H9 (cell line): ENCODE measurements at regions not wholly inside any gene's neighbourhood (a gene's known extent, or its start where the extent isn't known, plus 50 kb on each side); places are given as distances from the start of the nearest gene placed in this dataset.

Source experiments
- DNase-seq: peaks from one replicate; pipeline ENCODE4 v3.0.0-alpha.2; 2017
- H2AFZ ChIP-seq: one replicate; pipeline ENCODE4 v1.6.1; 2013; ENCODE audit warnings: mild to moderate bottlenecking, low read length, control low read depth, moderate library complexity
- H2AK5ac ChIP-seq: 2 replicates; pipeline ENCODE4 v1.6.1; 2013; ENCODE audit warnings: low read length, control low read depth, mixed read lengths; ENCODE audit not compliant: insufficient read length
- H2BK120ac ChIP-seq: one replicate; pipeline ENCODE4 v1.6.1; 2013; ENCODE audit warnings: low read depth, mild to moderate bottlenecking, low read length, control low read depth, inconsistent platforms; ENCODE audit not compliant: poor library complexity, severe bottlenecking
- H2BK12ac ChIP-seq: 2 replicates; pipeline ENCODE4 v1.6.1; 2013; ENCODE audit warnings: low read length, control low read depth, mixed read lengths, low read depth; ENCODE audit not compliant: insufficient read length
- H2BK15ac ChIP-seq: 2 replicates; pipeline ENCODE4 v1.6.1; 2013; ENCODE audit warnings: low read depth, low read length, control low read depth
- H2BK20ac ChIP-seq: one replicate; pipeline ENCODE4 v1.6.1; 2013; ENCODE audit warnings: low read depth, mild to moderate bottlenecking, low read length, control low read depth, inconsistent platforms; ENCODE audit not compliant: poor library complexity, severe bottlenecking
- H2BK5ac ChIP-seq: 2 replicates; pipeline ENCODE4 v1.6.1; 2013; ENCODE audit warnings: low read length, control low read depth, mixed read lengths; ENCODE audit not compliant: insufficient read length
- H3K14ac ChIP-seq: 2 replicates; pipeline ENCODE4 v1.6.1; 2013; ENCODE audit warnings: low read length, control low read depth; ENCODE audit not compliant: insufficient read depth
- H3K18ac ChIP-seq: 2 replicates; pipeline ENCODE4 v1.6.1; 2013; ENCODE audit warnings: low read depth, mild to moderate bottlenecking, mixed read lengths, low read length, control low read depth; ENCODE audit not compliant: insufficient read length
- H3K23ac ChIP-seq: 2 replicates; pipeline ENCODE4 v1.6.1; 2013; ENCODE audit warnings: low read length, control low read depth, mixed read lengths, low read depth; ENCODE audit not compliant: insufficient read length
- H3K23me2 ChIP-seq: 2 replicates; pipeline ENCODE4 v1.6.1; 2013; ENCODE audit warnings: low read depth, mild to moderate bottlenecking, mixed read lengths, low read length, control low read depth; ENCODE audit not compliant: insufficient read length, poor library complexity, severe bottlenecking
- H3K27ac ChIP-seq: 2 replicates; pipeline ENCODE4 v1.5.1; 2013; ENCODE audit warnings: low read length, control low read depth, mixed read lengths, low read depth; ENCODE audit not compliant: insufficient read length
- H3K27me3 ChIP-seq: 2 replicates; pipeline ENCODE4 v1.6.1; 2013; ENCODE audit warnings: low read length, control low read depth, inconsistent platforms; ENCODE audit not compliant: insufficient read depth
- H3K4ac ChIP-seq: 2 replicates; pipeline ENCODE4 v1.6.1; 2013; ENCODE audit warnings: low read depth, mild to moderate bottlenecking, control low read depth, inconsistent platforms, low read length, moderate library complexity
- H3K4me1 ChIP-seq: 2 replicates; pipeline ENCODE4 v1.6.1; 2013; ENCODE audit warnings: low read length, control low read depth, inconsistent platforms; ENCODE audit not compliant: insufficient read depth
- H3K4me2 ChIP-seq: 2 replicates; pipeline ENCODE4 v1.6.1; 2013; ENCODE audit warnings: low read length, control low read depth, mixed read lengths; ENCODE audit not compliant: insufficient read length, insufficient read depth
- H3K56ac ChIP-seq: 2 replicates; pipeline ENCODE4 v1.6.1; 2013; ENCODE audit warnings: low read depth, mild to moderate bottlenecking, mixed read lengths, low read length, control low read depth; ENCODE audit not compliant: insufficient read length
- H3K79me1 ChIP-seq: 2 replicates; pipeline ENCODE4 v1.6.1; 2013; ENCODE audit warnings: low read depth, mild to moderate bottlenecking, moderate library complexity, low read length, control low read depth, inconsistent platforms; ENCODE audit not compliant: insufficient read depth, poor library complexity, severe bottlenecking
- H3K79me2 ChIP-seq: 2 replicates; pipeline ENCODE4 v1.6.1; 2013; ENCODE audit warnings: low read length, control low read depth, inconsistent platforms; ENCODE audit not compliant: insufficient read depth
- H3K9ac ChIP-seq: 2 replicates; pipeline ENCODE4 v1.6.1; 2013; ENCODE audit warnings: low read length, control low read depth, mixed read lengths; ENCODE audit not compliant: insufficient read length; ENCODE audit errors: extremely low read depth
- H3K9me3 ChIP-seq: one replicate; pipeline ENCODE4 v1.6.1; 2013; ENCODE audit warnings: low read depth, low read length, inconsistent platforms; ENCODE audit not compliant: control insufficient read depth
- H3T11ph ChIP-seq: one replicate; pipeline ENCODE4 v1.6.1; 2013; ENCODE audit warnings: mild to moderate bottlenecking, low read length, control low read depth, inconsistent platforms
- H4K20me1 ChIP-seq: one replicate; pipeline ENCODE4 v1.6.1; 2013; ENCODE audit not compliant: control insufficient read depth, insufficient read length, insufficient read depth
- H4K5ac ChIP-seq: 2 replicates; pipeline ENCODE4 v1.6.1; 2013; ENCODE audit warnings: low read depth, mild to moderate bottlenecking, mixed read lengths, low read length, control low read depth; ENCODE audit not compliant: insufficient read length
- H4K8ac ChIP-seq: replicated peaks from 2 replicates; pipeline ENCODE4 v1.6.1; 2013; ENCODE audit warnings: low read length, control low read depth, mixed read lengths, low read depth; ENCODE audit not compliant: insufficient read length
- H4K91ac ChIP-seq: 2 replicates; pipeline ENCODE4 v1.6.1; 2013; ENCODE audit warnings: low read depth, mild to moderate bottlenecking, moderate library complexity, mixed read lengths, low read length, control low read depth; ENCODE audit not compliant: insufficient read length
- H3K27ac Mint-ChIP-seq, 3 experiments: 2 replicates in 2 of 3; 3 replicates in 1 of 3; pipeline ENCODE4 v1.8.0; 2020 to 2021; ENCODE audit warnings: mixed read lengths in 3 of 3, mild to moderate bottlenecking in 1 of 3, moderate library complexity in 1 of 3
- H3K27me3 Mint-ChIP-seq: 2 replicates; pipeline ENCODE4 v1.8.0; 2021; ENCODE audit warnings: low read depth, mild to moderate bottlenecking, moderate library complexity, mixed read lengths
- H3K36me3 Mint-ChIP-seq, 3 experiments: 2 replicates in 2 of 3; 3 replicates in 1 of 3; pipeline ENCODE4 v1.8.0; 2020 to 2021; ENCODE audit warnings: low read depth in 3 of 3, mixed read lengths in 3 of 3; ENCODE audit not compliant: insufficient read depth in 1 of 3
- H3K4me1 Mint-ChIP-seq, 2 experiments: 2 replicates each; pipeline ENCODE4 v1.8.0; 2020; ENCODE audit warnings: mixed read lengths in 2 of 2
- H3K4me3 Mint-ChIP-seq, 2 experiments: 2 replicates in 1 of 2; 3 replicates in 1 of 2; pipeline ENCODE4 v1.8.0; 2020 to 2021; ENCODE audit warnings: mild to moderate bottlenecking in 2 of 2, mixed read lengths in 2 of 2, moderate library complexity in 1 of 2
- H3K9me3 Mint-ChIP-seq, 2 experiments: 2 replicates in 1 of 2; 3 replicates in 1 of 2; pipeline ENCODE4 v1.8.0; 2020; ENCODE audit warnings: mild to moderate bottlenecking in 2 of 2, mixed read lengths in 2 of 2, moderate library complexity in 1 of 2
- CTCF ChIP-seq: fragments of 200-600 bp; sonication (generic); conservative IDR thresholded peaks from 3 replicates; pipeline ENCODE4 v1.8.0; 2021; ENCODE audit warnings: antibody characterized with exemption, mild to moderate bottlenecking
- WGBS: extraction: QIAGEN DNeasy Blood & Tissue Kit; methylation state at CpG from one replicate; pipeline ENCODE4 v1.1.7; 2013; ENCODE audit warnings: missing lambda C conversion rate, low lambda C conversion rate, mixed read lengths; ENCODE audit not compliant: insufficient read length; ENCODE audit errors: extremely low coverage; 5-methylcytosine and 5-hydroxymethylcytosine counted together

GRCh38 chr1:199168888-199169585 lies 530.2 kb downstream of the PTPRC start:
- Histone ChIP-seq H4K20me1 (no peaks in the 10 kb centered on the region), H2BK12ac (no peak overlapping the region), H2BK15ac (no peak overlapping the region), H3K23me2 (no peaks in the 10 kb centered on the region), H3K23ac (no peak overlapping the region), H3K79me2 (no peaks in the 10 kb centered on the region), H2AFZ (no peak overlapping the region), H3T11ph (no peak overlapping the region), H2BK5ac (no peak overlapping the region), H2BK20ac (no peak overlapping the region), H3K14ac (no peak overlapping the region), H3K18ac (no peak overlapping the region), H2AK5ac (no peak overlapping the region), H3K27me3 (no peaks in the 10 kb centered on the region), H4K91ac (no peak overlapping the region), H3K9ac (no peak overlapping the region), H4K5ac (no peak overlapping the region), H2BK120ac (no peak overlapping the region), H3K4me1 (no peaks in the 10 kb centered on the region), H3K56ac (no peak overlapping the region), H3K4ac (no peak overlapping the region), H3K27ac (no peak overlapping the region), H3K79me1 (no peaks in the 10 kb centered on the region), H3K9me3 (no peaks in the 10 kb centered on the region), H3K4me2 (no peak overlapping the region), H4K8ac (no peak overlapping the region)
- no peak overlapping the region for H3K4me3 Mint-ChIP-seq
- no peak overlapping the region for H3K27ac Mint-ChIP-seq
- WGBS = no CpG with 5 or more reads among the region's 2 CpGs
- no peaks in the 10 kb centered on the region for H3K4me1 Mint-ChIP-seq
- H3K27me3 Mint-ChIP-seq = no peaks in the 10 kb centered on the region
- DNase-seq = no peak
- H3K9me3 Mint-ChIP-seq = no peaks in the 10 kb centered on the region
- no peak for TF ChIP-seq CTCF
- H3K36me3 Mint-ChIP-seq = no peaks in the 10 kb centered on the region
